ENCODE measurements at regions not wholly inside any gene's neighbourhood (a gene's known extent, or its start where the extent isn't known, plus 50 kb on each side); places are given as distances from the start of the nearest gene placed in this dataset.

GRCh38 chr12:115404761-115405470 is 720.9 kb upstream of the TBX3 start:
- TF ChIP-seq CTCF (conservative IDR thresholded peaks at IDR 0.05 in 1 of 2, IDR thresholded peaks at IDR 0.05 in 1 of 2; ENCODE audit: low read depth in 1 of 2, low read length in 2 of 2), result no peak
- no peak for TF ChIP-seq EZH2 (IDR thresholded peaks at IDR 0.05; ENCODE audit: low read length, missing control alignments)

Data from fibroblast of lung (primary cell).